ENCODE measurements at regions not wholly inside any gene's neighbourhood (a gene's known extent, or its start where the extent isn't known, plus 50 kb on each side); places are given as distances from the start of the nearest gene placed in this dataset.

- no peak for TF ChIP-seq CTCF (IDR thresholded peaks at IDR 0.05)
- no peak for TF ChIP-seq POLR2A (IDR thresholded peaks at IDR 0.05)
- TF ChIP-seq EP300 (IDR thresholded peaks at IDR 0.05; ENCODE audit: low read depth): no peak
- TF ChIP-seq POLR2AphosphoS5 (IDR thresholded peaks at IDR 0.05): no peak
Measured at GRCh38 chr9:7284117-7284516, 515.5 kb downstream of the DMAC1 start.
